Stomach (tissue), 8 donors: ENCODE measurements at regions not wholly inside any gene's neighbourhood (a gene's known extent, or its start where the extent isn't known, plus 50 kb on each side); places are given as distances from the start of the nearest gene placed in this dataset.

Experiments
- DNase-seq, 2 donors: peaks; one replicate each; pipeline versions ENCODE4 v3.0.0 to v3.0.0-alpha.2; 2013 to 2019
- H3K27ac ChIP-seq, 5 donors: fragments of 200-600 bp in 4 of 5; sonication (generic) in 4 of 5; one replicate each; pipeline ENCODE4 v1.5.1; 2013 to 2019; ENCODE audit warnings: mild to moderate bottlenecking in 1 of 5, moderate library complexity in 1 of 5
- H3K27me3 ChIP-seq, 3 donors: fragments of 200-600 bp; sonication (generic); one replicate each; pipeline ENCODE4 v1.5.1; 2017 to 2019; ENCODE audit warnings: mixed run types in 1 of 3
- H3K36me3 ChIP-seq, 4 donors: fragments of 200-600 bp; sonication (generic); 1 replicate in 3 of 4; 2 replicates in 1 of 4; pipeline ENCODE4 v1.5.1; 2016 to 2019
- H3K4me1 ChIP-seq, 4 donors: fragments of 200-600 bp; sonication (generic); one replicate each; pipeline ENCODE4 v1.5.1; 2016 to 2019
- H3K4me3 ChIP-seq, 4 donors: fragments of 200-600 bp; sonication (generic) in 3 of 4; one replicate each; pipeline ENCODE4 v1.5.1; 2016 to 2019; ENCODE audit warnings: mild to moderate bottlenecking in 1 of 4
- H3K9me3 ChIP-seq, 4 donors: fragments of 200-600 bp; sonication (generic); one replicate each; pipeline ENCODE4 v1.5.1; 2016 to 2019
- EP300 ChIP-seq: sonication (generic); formaldehyde crosslinking; IDR thresholded peaks from one replicate; pipeline ENCODE4 v1.6.1; 2017; ENCODE audit warnings: antibody characterized with exemption
- POLR2A ChIP-seq, 4 donors: fragments of 450-650 bp; IDR thresholded peaks; one replicate each; pipeline ENCODE4 v1.6.1; 2016; ENCODE audit warnings: antibody characterized with exemption in 4 of 4, control low read depth in 2 of 4, mild to moderate bottlenecking in 1 of 4, moderate library complexity in 1 of 4
- POLR2AphosphoS5 ChIP-seq, 3 donors: sonication (generic); formaldehyde crosslinking; IDR thresholded peaks; one replicate each; pipeline ENCODE4 v1.6.1; 2016; ENCODE audit warnings: antibody characterized with exemption in 3 of 3
- WGBS, 5 donors: extraction: QIAGEN DNeasy Blood & Tissue Kit in 3 of 5; methylation state at CpG; one replicate each; pipeline versions ENCODE4 v1.1.5 to v1.1.7; 2013 to 2018; 5-methylcytosine and 5-hydroxymethylcytosine counted together
- intact Hi-C: fragments of 100-400 bp; cut with DNase I; formaldehyde crosslinking; loops from one replicate; pipeline ENCODE4 v1.15.1; 2023; ENCODE audit warnings: low total_unique reads
- TF ChIP-seq, protein P1 (sequence below), 7 experiments: fragments of 450-650 bp in 4 of 7; fragments of 200-600 bp in 3 of 7; sonication (generic) in 3 of 7; IDR thresholded peaks; one replicate each; pipeline ENCODE4 v1.5.1; 2016 to 2019; ENCODE audit warnings: antibody characterized with exemption in 7 of 7, control low read depth in 2 of 7, mild to moderate bottlenecking in 1 of 7
- donor health status: healthy with polysubstance abuse.
- donor health status: Bipolar disorder and iron deficiency.
- donor health status: healthy.

DNA sequence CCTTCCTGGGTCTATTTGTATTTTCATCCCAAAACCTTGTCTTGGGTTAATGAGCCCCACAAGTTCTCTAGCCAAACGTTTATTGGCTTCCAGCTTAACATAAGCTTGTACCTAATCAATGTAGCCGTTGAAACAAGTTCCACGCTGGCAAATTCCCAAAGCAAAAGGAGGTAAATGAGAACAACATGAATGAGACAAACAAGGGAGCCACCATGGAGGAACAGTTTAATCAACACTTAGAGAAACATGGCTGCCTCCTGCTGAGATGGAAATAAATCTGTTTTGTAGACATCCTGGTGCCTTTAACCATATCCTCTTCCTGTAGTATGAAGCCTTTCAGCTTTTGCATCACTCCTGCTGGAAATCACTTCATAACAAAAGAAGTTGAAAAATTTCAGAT is 166.6 kb upstream of the NFIB start:
- Histone ChIP-seq H3K27me3 (peaks cover 0 to 11% (median 0%) of the 10 kb centered on the region in 3 donors), H3K4me1 (no peaks in the 10 kb centered on the region), H3K4me3 (no peak overlapping the region), H3K27ac (no peak overlapping the region), H3K36me3 (no peaks in the 10 kb centered on the region), H3K9me3 (no peaks in the 10 kb centered on the region)
- intact Hi-C loops: no loop called here
- TF ChIP-seq, protein P1, sequence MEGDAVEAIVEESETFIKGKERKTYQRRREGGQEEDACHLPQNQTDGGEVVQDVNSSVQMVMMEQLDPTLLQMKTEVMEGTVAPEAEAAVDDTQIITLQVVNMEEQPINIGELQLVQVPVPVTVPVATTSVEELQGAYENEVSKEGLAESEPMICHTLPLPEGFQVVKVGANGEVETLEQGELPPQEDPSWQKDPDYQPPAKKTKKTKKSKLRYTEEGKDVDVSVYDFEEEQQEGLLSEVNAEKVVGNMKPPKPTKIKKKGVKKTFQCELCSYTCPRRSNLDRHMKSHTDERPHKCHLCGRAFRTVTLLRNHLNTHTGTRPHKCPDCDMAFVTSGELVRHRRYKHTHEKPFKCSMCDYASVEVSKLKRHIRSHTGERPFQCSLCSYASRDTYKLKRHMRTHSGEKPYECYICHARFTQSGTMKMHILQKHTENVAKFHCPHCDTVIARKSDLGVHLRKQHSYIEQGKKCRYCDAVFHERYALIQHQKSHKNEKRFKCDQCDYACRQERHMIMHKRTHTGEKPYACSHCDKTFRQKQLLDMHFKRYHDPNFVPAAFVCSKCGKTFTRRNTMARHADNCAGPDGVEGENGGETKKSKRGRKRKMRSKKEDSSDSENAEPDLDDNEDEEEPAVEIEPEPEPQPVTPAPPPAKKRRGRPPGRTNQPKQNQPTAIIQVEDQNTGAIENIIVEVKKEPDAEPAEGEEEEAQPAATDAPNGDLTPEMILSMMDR (IDR thresholded peaks at IDR 0.05): no peak
- no peak for TF ChIP-seq EP300
- TF ChIP-seq POLR2AphosphoS5 (IDR thresholded peaks at IDR 0.05): no peak
- no peak for TF ChIP-seq POLR2A (IDR thresholded peaks at IDR 0.05)
- 54 to 65% (median 56%) methylated on average over 3 of the region's 3 CpGs for WGBS, 5 donors
- no peak for DNase-seq

DNA sequence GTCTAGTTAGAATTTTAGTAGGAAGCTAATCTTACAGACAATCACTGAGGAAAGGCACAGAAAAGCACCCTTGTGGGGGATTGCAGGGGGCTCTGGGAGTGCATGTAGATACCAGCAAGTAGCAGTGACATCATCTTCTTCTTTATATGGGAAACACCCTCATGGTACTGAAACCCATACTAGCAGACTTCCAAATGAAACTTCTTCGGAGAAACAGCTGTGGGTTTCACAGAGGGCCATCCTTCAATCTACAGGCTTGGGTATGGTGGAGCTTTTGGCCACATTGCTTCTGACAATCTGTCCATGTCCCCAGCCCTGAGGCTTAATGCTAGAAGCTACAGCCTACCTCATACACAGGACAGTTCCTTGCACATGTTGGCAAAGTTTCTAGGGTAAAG is 165.2 kb upstream of the NFIB start:
- H3K4me1 ChIP-seq: no peaks in the 10 kb centered on the region
- TF ChIP-seq POLR2A (IDR thresholded peaks at IDR 0.05): no peak
- TF ChIP-seq EP300: no peak
- TF ChIP-seq, protein P1 (IDR thresholded peaks at IDR 0.05): no peak
- TF ChIP-seq POLR2AphosphoS5 (IDR thresholded peaks at IDR 0.05): no peak
- H3K27me3 ChIP-seq: no peaks in the 10 kb centered on the region
- no peaks in the 10 kb centered on the region for H3K9me3 ChIP-seq
- no peak for DNase-seq
- H3K4me3 ChIP-seq: no peak overlapping the region
- 63 to 86% (median 79%) methylated on average over 1 of the region's 1 CpG for WGBS, 5 donors
- intact Hi-C loops: no loop called here
- no peaks in the 10 kb centered on the region for H3K36me3 ChIP-seq
- H3K27ac ChIP-seq: no peak overlapping the region

DNA sequence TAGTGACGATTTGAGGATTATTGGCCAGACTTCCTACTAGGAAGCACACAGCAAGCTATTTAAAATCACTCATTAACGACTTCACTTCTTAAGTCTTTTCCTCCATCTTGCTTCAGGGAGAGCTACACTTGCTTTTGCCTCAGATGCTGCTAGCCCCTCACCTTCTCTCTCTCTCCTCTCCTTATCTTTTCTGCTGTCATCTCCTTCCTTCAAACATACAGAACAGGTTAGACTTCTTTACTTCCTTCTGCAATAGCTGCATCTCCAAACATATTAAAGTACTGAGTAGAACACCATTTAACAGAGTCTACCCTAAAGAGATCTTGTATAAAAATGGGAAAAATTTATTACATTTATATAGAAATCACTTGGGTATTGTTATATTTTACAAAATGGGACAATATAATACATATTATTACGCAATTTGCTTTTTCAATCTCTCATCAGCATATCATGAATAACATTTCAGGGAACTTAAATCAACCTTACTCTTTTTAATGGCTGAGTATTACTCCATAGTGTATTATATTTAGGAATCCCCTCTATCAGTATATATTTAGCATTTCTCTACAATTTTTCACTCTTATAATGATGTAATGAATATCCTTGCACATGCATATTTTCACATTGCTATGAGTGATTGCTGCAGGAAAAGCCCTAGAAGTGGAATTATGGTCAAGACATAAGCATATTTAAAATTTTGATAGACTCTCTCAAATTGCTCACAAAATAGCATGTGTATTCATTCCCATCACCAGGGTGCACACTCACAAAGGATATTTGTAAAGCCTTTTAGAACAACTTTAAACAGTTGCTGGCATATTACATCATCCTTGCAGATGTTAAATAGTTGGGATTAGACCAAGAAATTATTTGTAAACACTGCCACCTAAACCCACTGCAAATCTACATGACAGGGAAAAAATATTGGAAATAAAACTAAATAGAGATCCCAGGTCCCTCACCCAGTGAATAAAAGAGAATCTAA is 164.5 kb upstream of the NFIB start:
- TF ChIP-seq POLR2AphosphoS5 (IDR thresholded peaks at IDR 0.05) (no peak), POLR2A (IDR thresholded peaks at IDR 0.05) (no peak), EP300 (no peak)
- TF ChIP-seq, protein P1 (IDR thresholded peaks at IDR 0.05): no peak
- Histone ChIP-seq H3K27ac (no peak overlapping the region), H3K4me3 (no peak overlapping the region), H3K4me1 (no peaks in the 10 kb centered on the region), H3K36me3 (no peaks in the 10 kb centered on the region), H3K9me3 (no peaks in the 10 kb centered on the region), H3K27me3 (no peaks in the 10 kb centered on the region)
- no peak for DNase-seq
- intact Hi-C loops: no loop called here
- 56 to 70% (median 64%) methylated on average over 3 of the region's 3 CpGs for WGBS, 5 donors

DNA sequence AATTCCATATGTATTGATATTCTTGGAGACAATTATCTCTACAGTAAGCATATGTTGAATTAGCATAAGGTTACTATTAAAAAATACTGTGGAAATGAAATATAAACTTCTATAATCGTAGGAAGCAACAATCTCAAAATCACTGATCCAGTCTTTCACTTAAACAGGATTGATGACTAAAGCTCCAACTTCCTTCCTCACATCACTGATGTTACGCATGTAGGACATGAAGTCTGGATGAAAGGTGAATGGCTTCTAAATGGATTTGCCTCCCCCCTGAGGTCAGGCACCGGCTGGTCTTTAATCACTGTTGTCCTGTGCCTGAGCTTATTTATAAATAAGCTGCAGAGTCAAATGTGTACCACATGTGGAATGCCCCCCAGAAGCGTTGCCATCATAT is 157.1 kb upstream of the NFIB start:
- no peaks in the 10 kb centered on the region for H3K27me3 ChIP-seq
- H3K9me3 ChIP-seq: no peaks in the 10 kb centered on the region
- no peaks in the 10 kb centered on the region for H3K4me1 ChIP-seq
- H3K36me3 ChIP-seq: no peaks in the 10 kb centered on the region
- intact Hi-C loops: no loop called here
- no peak overlapping the region for H3K27ac ChIP-seq
- no peak for DNase-seq
- no peak overlapping the region for H3K4me3 ChIP-seq
- TF ChIP-seq EP300 (no peak), POLR2A (IDR thresholded peaks at IDR 0.05) (no peak), POLR2AphosphoS5 (IDR thresholded peaks at IDR 0.05) (no peak)
- TF ChIP-seq, protein P1 (IDR thresholded peaks at IDR 0.05): no peak
- WGBS, 5 donors: 74 to 79% (median 76%) methylated on average over 4 of the region's 4 CpGs
